ENCODE measurements at regions not wholly inside any gene's neighbourhood (a gene's known extent, or its start where the extent isn't known, plus 50 kb on each side); places are given as distances from the start of the nearest gene placed in this dataset.

GRCh38 chr6:105817961-105818360 is 268.2 kb upstream of the PRDM1 start:
- TF ChIP-seq EZH2 (IDR thresholded peaks at IDR 0.05) (no peak), CTCF (IDR thresholded peaks at IDR 0.05) (no peak), EZH2phosphoT487 (IDR thresholded peaks at IDR 0.05) (no peak)

Measured in neural progenitor cell (in vitro differentiated cells).